Lower lobe of right lung (tissue), 2 donors: ENCODE measurements at regions not wholly inside any gene's neighbourhood (a gene's known extent, or its start where the extent isn't known, plus 50 kb on each side); places are given as distances from the start of the nearest gene placed in this dataset.

Experiments
- ATAC-seq, 2 donors: fragments of 200-7000 bp; cut with Tn5 transposase; one replicate each; pipeline ENCODE4 v1.9.1; 2020 to 2022; ENCODE audit warnings: mild to moderate bottlenecking in 2 of 2, moderate library complexity in 2 of 2
- DNase-seq: peaks from one replicate; pipeline ENCODE4 v3.0.0-alpha.2; 2020
- H3K27ac ChIP-seq: fragments of 200-600 bp; one replicate; pipeline ENCODE4 v1.8.0; 2022
- H3K27me3 ChIP-seq: fragments of 200-600 bp; one replicate; pipeline ENCODE4 v1.8.0; 2022; ENCODE audit warnings: low read depth
- H3K36me3 ChIP-seq: fragments of 200-600 bp; one replicate; pipeline ENCODE4 v1.8.0; 2022; ENCODE audit warnings: mild to moderate bottlenecking
- H3K4me1 ChIP-seq: fragments of 200-600 bp; one replicate; pipeline ENCODE4 v1.8.0; 2022
- H3K4me3 ChIP-seq: fragments of 200-600 bp; one replicate; pipeline ENCODE4 v1.8.0; 2022; ENCODE audit warnings: mild to moderate bottlenecking
- H3K9me3 ChIP-seq: fragments of 200-600 bp; one replicate; pipeline ENCODE4 v1.8.0; 2022
- CTCF ChIP-seq: fragments of 200-600 bp; IDR thresholded peaks from one replicate; pipeline ENCODE4 v1.8.0; 2022; ENCODE audit warnings: antibody characterized with exemption, mild to moderate bottlenecking
- intact Hi-C: fragments of 100-400 bp; cut with DNase I; formaldehyde crosslinking; loops from one replicate; pipeline ENCODE4 v1.11.0; 2022
- donor health status: DM: no; HTN: yes; CAD: no; lungs with severe emphysema.

- ATAC-seq = no peak
- intact Hi-C loops = no loop called here
Measured at GRCh38 chr7:131733604-131734003, 177.2 kb upstream of the PODXL start.

GRCh38 chr7:131727189-131727588 is 170.8 kb upstream of the PODXL start:
- peaks cover 5% of the 10 kb centered on the region for H3K27me3 ChIP-seq
- DNase-seq = no peak
- H3K4me3 ChIP-seq = no peak overlapping the region
- H3K36me3 ChIP-seq = no peaks in the 10 kb centered on the region
- H3K4me1 ChIP-seq = no peaks in the 10 kb centered on the region
- intact Hi-C loops = no loop called here
- no peak for TF ChIP-seq CTCF
- no peaks in the 10 kb centered on the region for H3K9me3 ChIP-seq
- no peak overlapping the region for H3K27ac ChIP-seq
- no peak for ATAC-seq

More at GRCh38 chr7:131733604-131734003, 177.2 kb upstream of the PODXL start:
- no peak for DNase-seq
- Histone ChIP-seq H3K4me1 (no peaks in the 10 kb centered on the region), H3K4me3 (no peak overlapping the region), H3K27ac (no peak overlapping the region), H3K9me3 (no peaks in the 10 kb centered on the region), H3K27me3 (peaks cover 11% of the 10 kb centered on the region), H3K36me3 (no peaks in the 10 kb centered on the region)
- TF ChIP-seq CTCF = no peak

GRCh38 chr7:131726686-131727085 is 170.3 kb upstream of the PODXL start:
- no peaks in the 10 kb centered on the region for H3K36me3 ChIP-seq
- intact Hi-C loops = no loop called here
- TF ChIP-seq CTCF = no peak

GRCh38 chr7:131726031-131726430 is 169.6 kb upstream of the PODXL start:
- DNase-seq = no peak
- Histone ChIP-seq H3K4me1 (no peaks in the 10 kb centered on the region), H3K9me3 (no peaks in the 10 kb centered on the region), H3K4me3 (no peak overlapping the region), H3K27ac (no peak overlapping the region), H3K36me3 (no peaks in the 10 kb centered on the region), H3K27me3 (peaks cover 5% of the 10 kb centered on the region)
- intact Hi-C loops = no loop called here
- no peak for ATAC-seq
- no peak for TF ChIP-seq CTCF

More at GRCh38 chr7:131726686-131727085, 170.3 kb upstream of the PODXL start:
- no peak for ATAC-seq
- H3K9me3 ChIP-seq = no peaks in the 10 kb centered on the region
- no peak for DNase-seq
- no peak overlapping the region for H3K27ac ChIP-seq
- H3K27me3 ChIP-seq = peaks cover 5% of the 10 kb centered on the region
- no peaks in the 10 kb centered on the region for H3K4me1 ChIP-seq
- H3K4me3 ChIP-seq = no peak overlapping the region

- no peaks in the 10 kb centered on the region for H3K36me3 ChIP-seq
- intact Hi-C loops = no loop called here
- H3K4me1 ChIP-seq = no peaks in the 10 kb centered on the region
- no peak for ATAC-seq
- H3K27me3 ChIP-seq = peaks cover 5% of the 10 kb centered on the region
- no peak overlapping the region for H3K4me3 ChIP-seq
- no peak for TF ChIP-seq CTCF
- no peak overlapping the region for H3K27ac ChIP-seq
- DNase-seq = no peak
- H3K9me3 ChIP-seq = no peaks in the 10 kb centered on the region
Measured at GRCh38 chr7:131724776-131725345, 168.4 kb upstream of the PODXL start.
